H1 (cell line): ENCODE measurements at regions not wholly inside any gene's neighbourhood (a gene's known extent, or its start where the extent isn't known, plus 50 kb on each side); places are given as distances from the start of the nearest gene placed in this dataset.

Experiments
- POLR2A ChIP-seq, 2 experiments: IDR thresholded peaks; 1 replicate in 1 of 2; 2 replicates in 1 of 2; pipeline ENCODE4 v1.6.1; 2011; ENCODE audit warnings: low read depth in 2 of 2, low read length in 2 of 2, mild to moderate bottlenecking in 2 of 2; ENCODE audit errors: control extremely low read depth in 1 of 2
- SIRT6 ChIP-seq: IDR thresholded peaks from one replicate; pipeline ENCODE4 v1.7.1; 2012; ENCODE audit warnings: low read length, inconsistent platforms
- TF ChIP-seq, protein P1 (sequence below): IDR thresholded peaks from 2 replicates; pipeline ENCODE4 v1.6.1; 2011; ENCODE audit warnings: low read depth, mild to moderate bottlenecking, low read length; ENCODE audit not compliant: insufficient read depth

DNA sequence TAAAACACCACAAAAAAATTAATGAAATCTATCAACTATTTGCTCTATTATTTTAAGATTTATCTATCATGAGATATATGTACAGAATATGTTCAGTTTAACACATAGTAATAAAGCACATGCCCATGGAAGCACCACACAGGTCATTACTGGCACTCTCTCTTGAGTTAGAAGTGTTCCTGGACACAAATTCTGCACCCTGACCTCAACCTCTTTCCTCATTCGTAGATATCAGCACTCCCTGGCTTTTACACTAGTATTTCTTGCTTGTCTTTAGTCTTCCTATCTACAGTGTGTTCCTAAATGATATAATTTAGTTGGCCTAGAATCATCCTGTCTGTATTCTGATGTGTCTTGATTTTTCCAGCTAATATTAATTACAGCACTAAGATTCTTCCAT is 321.0 kb upstream of the SOX5 start (continued):
- TF ChIP-seq, protein P1, sequence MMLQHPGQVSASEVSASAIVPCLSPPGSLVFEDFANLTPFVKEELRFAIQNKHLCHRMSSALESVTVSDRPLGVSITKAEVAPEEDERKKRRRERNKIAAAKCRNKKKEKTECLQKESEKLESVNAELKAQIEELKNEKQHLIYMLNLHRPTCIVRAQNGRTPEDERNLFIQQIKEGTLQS, result no peak
- TF ChIP-seq SIRT6 (no peak), POLR2A (IDR thresholded peaks at IDR 0.05; ENCODE audit: control extremely low read depth in 1 of 2, low read depth in 2 of 2, low read length in 2 of 2) (no peak)
